NOMO-1 treated with dmso at 0.1 percent for 144 hours (cell line): ENCODE measurements at regions not wholly inside any gene's neighbourhood (a gene's known extent, or its start where the extent isn't known, plus 50 kb on each side); places are given as distances from the start of the nearest gene placed in this dataset.

ENCODE experiments used
- DNase-seq: peaks from one replicate; lab custom pipeline; 2025; ENCODE audit not compliant: unreplicated experiment; lab: John Stamatoyannopoulos, UW

- DNase-seq: no peak
These were observed 462.9 kb upstream of the PROK2 start for GRCh38 chr3:72247645-72248388.

- DNase-seq: no peak
These were observed 462.2 kb upstream of the PROK2 start for GRCh38 chr3:72247126-72247525.

- DNase-seq: no peak
These were observed 461.7 kb upstream of the PROK2 start for GRCh38 chr3:72246685-72247084.

DNA sequence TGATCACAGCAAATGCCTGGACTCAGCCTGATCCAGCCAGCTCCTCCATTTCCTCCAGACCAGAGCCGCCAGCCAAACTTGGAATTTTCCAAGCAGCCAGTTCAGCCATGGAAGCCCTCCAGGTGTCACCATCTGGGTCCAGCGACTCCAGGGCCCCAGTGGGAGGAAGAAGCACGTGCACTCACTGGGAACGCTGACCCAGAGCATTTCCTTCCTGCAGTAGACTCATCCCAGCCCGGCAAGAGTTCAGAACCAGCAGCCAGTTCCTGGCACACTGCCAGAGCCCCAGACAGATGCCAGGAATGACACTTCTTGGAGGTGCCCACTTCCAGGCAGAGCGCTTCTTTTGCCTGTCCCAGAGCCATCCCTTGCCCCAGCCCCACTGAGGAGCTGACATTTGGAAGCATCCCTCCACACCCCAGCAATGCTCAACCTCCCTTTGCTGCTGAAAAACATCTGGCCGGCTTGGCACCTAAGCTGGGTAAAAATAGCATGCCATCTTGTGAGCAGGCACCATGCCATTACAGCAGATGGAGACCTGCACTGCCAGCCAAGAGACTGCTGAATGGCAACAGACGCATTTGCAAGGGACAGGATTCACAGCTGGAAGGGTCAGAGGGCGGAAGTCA lies 460.3 kb upstream of the PROK2 start:
- DNase-seq: no peak

- no peak for DNase-seq
These were observed 459.4 kb upstream of the PROK2 start for GRCh38 chr3:72244396-72244795.

GRCh38 chr3:72242326-72242725 lies 457.4 kb upstream of the PROK2 start:
- no peak for DNase-seq

- no peak for DNase-seq
These were observed 456.6 kb upstream of the PROK2 start for GRCh38 chr3:72241525-72241924.

- DNase-seq: no peak
These were observed 455.6 kb upstream of the PROK2 start for GRCh38 chr3:72240531-72240930.

GRCh38 chr3:72238801-72239200 lies 453.9 kb upstream of the PROK2 start:
- DNase-seq: no peak

GRCh38 chr3:72238010-72238691 lies 453.2 kb upstream of the PROK2 start:
- DNase-seq: no peak

DNA sequence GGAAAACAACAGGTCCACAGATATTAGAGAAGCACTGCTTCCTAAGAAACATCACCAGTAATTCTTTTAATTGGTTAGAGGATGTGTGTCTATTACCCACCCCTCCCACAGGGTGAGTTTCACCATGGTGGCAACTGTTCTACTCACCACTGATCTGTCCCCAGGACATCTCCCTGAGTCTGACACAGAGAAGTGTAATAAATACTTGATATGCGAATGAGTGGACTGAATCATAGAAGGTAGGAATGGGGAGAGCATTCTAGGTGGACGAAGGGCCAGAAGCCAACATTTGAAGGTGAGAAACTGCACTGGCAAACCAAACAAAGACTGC lies 452.7 kb upstream of the PROK2 start:
- no peak for DNase-seq

- DNase-seq: no peak
These were observed 449.4 kb upstream of the PROK2 start for GRCh38 chr3:72234391-72234790.

- no peak for DNase-seq
These were observed 448.6 kb upstream of the PROK2 start for GRCh38 chr3:72233571-72233970.

DNA sequence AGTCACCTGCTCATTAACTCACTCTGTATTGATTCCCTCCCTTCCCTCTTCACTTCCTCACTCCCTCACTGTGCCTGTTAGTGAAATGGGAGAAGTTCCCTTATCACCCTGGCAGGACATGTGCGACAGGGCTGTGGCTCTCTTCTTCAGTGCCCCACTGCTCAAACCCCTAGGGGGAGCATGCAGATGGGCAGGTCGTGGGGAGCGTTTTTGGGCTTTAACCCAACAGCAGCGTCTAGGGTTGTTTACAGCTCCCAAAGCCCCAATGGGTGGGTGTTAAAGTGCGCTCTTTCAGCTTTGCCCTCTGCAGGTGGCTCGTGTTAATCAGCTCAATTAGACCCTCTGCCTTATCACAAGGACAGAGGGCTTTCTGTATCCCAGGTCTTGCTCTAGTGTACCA lies 447.8 kb upstream of the PROK2 start:
- no peak for DNase-seq

DNA sequence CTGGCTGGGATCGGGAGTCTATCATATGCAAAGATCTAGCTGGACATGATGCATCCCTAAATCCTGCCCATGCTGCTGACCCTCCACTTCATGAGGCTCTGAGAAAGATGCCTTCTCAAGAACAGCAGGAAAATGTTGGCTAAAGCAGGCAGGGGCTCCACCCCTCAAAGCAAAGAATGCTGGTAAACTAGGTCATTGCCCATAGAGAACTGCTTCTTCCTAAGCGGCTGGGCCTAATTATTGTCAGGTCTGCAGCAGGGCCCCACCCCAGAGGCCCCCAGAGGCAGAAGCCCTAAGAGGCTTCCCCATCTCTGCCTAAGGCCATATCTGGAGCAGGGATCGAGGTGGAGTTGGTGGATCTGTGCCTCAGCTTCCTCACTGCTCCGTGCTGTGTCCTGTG lies 447.4 kb upstream of the PROK2 start:
- DNase-seq: no peak

- DNase-seq: no peak
These were observed 446.7 kb upstream of the PROK2 start for GRCh38 chr3:72231439-72232196.

GRCh38 chr3:72230774-72231379 lies 445.9 kb upstream of the PROK2 start:
- DNase-seq: no peak

DNA sequence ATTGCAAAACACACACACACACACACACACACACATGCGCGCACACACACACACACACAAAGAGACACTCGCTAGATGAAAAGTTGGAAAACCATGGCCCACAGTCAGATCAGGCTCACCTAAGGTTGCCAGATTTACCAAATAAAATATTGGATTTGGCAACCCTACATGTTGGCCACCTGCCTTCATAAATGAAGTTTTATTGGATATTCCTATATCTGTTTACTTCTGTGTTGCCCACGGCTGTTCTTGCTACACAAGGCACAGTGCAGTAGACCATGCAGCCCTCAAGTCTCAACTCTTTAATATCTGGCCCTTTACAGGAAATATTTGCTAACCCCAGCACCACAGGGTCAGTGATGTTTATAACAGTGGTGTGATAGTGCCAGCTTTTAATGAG lies 445.0 kb upstream of the PROK2 start:
- no peak for DNase-seq

GRCh38 chr3:72227486-72228070 lies 442.6 kb upstream of the PROK2 start:
- DNase-seq: no peak

GRCh38 chr3:72224804-72225509 lies 440.0 kb upstream of the PROK2 start:
- DNase-seq: no peak
